ENCODE measurements at regions not wholly inside any gene's neighbourhood (a gene's known extent, or its start where the extent isn't known, plus 50 kb on each side); places are given as distances from the start of the nearest gene placed in this dataset.

GRCh38 chr15:69987492-69988489, 109.9 kb downstream of the TLE3 start:
- ChIA-PET CTCF (no interaction called here), POLR2A (no interaction called here)

GRCh38 chr15:69988541-69989225, 109.0 kb downstream of the TLE3 start:
- CTCF ChIA-PET: no interaction called here
- POLR2A ChIA-PET: no interaction called here

- CTCF ChIA-PET: no interaction called here
- POLR2A ChIA-PET: no interaction called here
Observed at GRCh38 chr15:69990566-69991421, 106.9 kb downstream of the TLE3 start.

- ChIA-PET POLR2A (no interaction called here), CTCF (no interaction called here)
Observed at GRCh38 chr15:69991551-69991980, 106.2 kb downstream of the TLE3 start.

GRCh38 chr15:69992348-69992747, 105.4 kb downstream of the TLE3 start:
- ChIA-PET POLR2A (no interaction called here), CTCF (no interaction called here)

GRCh38 chr15:69994429-69995205, 103.1 kb downstream of the TLE3 start:
- ChIA-PET POLR2A (interaction anchor here (0.8 kb wide), 1 partner anchor 398 kb away, joined by 3 read pairs; no protein-coding TSS in a partner anchor), CTCF (no interaction called here)

GRCh38 chr15:69996321-69997160, 101.2 kb downstream of the TLE3 start:
- POLR2A ChIA-PET: no interaction called here
- CTCF ChIA-PET: no interaction called here

- CTCF ChIA-PET: no interaction called here
- POLR2A ChIA-PET: no interaction called here
Observed at GRCh38 chr15:69997161-69997485, 100.6 kb downstream of the TLE3 start.

All from activated CD8-positive, alpha-beta memory T cell treated with anti-CD3 and anti-CD28 coated beads for 36 hours (primary cell).